ENCODE measurements at regions not wholly inside any gene's neighbourhood (a gene's known extent, or its start where the extent isn't known, plus 50 kb on each side); places are given as distances from the start of the nearest gene placed in this dataset.

DNA sequence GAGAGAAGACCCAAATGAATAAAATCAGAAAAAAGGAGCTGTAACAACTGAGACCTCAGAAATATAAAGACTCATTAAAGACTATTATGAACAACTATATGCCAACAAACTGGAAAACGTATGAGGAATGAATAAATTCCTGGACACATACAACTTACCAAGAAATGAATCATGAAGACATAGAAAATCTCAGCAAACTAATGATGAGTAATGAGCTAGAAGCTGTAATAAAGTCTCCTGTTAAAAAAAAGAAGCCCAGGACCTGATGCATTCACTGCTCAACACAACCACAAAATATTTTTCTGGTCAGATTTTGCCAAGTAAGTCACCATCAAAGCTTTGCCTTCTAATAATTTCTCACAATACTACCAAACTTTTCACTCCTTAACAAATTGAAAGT lies 666.7 kb downstream of the LRRC70 start:
- no peak overlapping the region for H3K56ac ChIP-seq (ENCODE audit: insufficient read length, low read depth, low read length)

More for the DNA sequence above, 666.7 kb downstream of the LRRC70 start:
- H3K9ac ChIP-seq (ENCODE audit: extremely low read depth, insufficient read length, low read length), result no peak overlapping the region
- no peaks in the 10 kb centered on the region for H3K4me1 ChIP-seq (ENCODE audit: insufficient read depth, low read length)
- H3K27me3 ChIP-seq (ENCODE audit: insufficient read depth, low read length), result no peaks in the 10 kb centered on the region
- no peak overlapping the region for H2BK5ac ChIP-seq (ENCODE audit: insufficient read length, low read length)
- H4K20me1 ChIP-seq (ENCODE audit: control insufficient read depth, insufficient read depth, insufficient read length), result no peaks in the 10 kb centered on the region
- TF ChIP-seq, protein P1, sequence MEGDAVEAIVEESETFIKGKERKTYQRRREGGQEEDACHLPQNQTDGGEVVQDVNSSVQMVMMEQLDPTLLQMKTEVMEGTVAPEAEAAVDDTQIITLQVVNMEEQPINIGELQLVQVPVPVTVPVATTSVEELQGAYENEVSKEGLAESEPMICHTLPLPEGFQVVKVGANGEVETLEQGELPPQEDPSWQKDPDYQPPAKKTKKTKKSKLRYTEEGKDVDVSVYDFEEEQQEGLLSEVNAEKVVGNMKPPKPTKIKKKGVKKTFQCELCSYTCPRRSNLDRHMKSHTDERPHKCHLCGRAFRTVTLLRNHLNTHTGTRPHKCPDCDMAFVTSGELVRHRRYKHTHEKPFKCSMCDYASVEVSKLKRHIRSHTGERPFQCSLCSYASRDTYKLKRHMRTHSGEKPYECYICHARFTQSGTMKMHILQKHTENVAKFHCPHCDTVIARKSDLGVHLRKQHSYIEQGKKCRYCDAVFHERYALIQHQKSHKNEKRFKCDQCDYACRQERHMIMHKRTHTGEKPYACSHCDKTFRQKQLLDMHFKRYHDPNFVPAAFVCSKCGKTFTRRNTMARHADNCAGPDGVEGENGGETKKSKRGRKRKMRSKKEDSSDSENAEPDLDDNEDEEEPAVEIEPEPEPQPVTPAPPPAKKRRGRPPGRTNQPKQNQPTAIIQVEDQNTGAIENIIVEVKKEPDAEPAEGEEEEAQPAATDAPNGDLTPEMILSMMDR (conservative IDR thresholded peaks at IDR 0.05), result no peak
- no peaks in the 10 kb centered on the region for H3K79me2 ChIP-seq (ENCODE audit: insufficient read depth, low read length)
- Mint-ChIP-seq H3K9me3 (no peaks in the 10 kb centered on the region; a peak in 1 of 5 replicates), H3K4me1 (peaks cover 0 to under 1% of the 10 kb centered on the region in 2 experiments; a peak in 1 of 4 replicates), H3K4me3 (no peak overlapping the region), H3K27ac (no peak overlapping the region), H3K27me3 (ENCODE audit: low read depth) (no peaks in the 10 kb centered on the region), H3K36me3 (ENCODE audit: insufficient read depth in 1 of 3, low read depth in 3 of 3) (no peaks in the 10 kb centered on the region)
- no peak overlapping the region for H2AK5ac ChIP-seq (ENCODE audit: insufficient read length, low read length)
- no peak overlapping the region for H4K91ac ChIP-seq (ENCODE audit: insufficient read length, low read depth, low read length)
- no peak overlapping the region for H3K27ac ChIP-seq (ENCODE audit: insufficient read length, low read depth, low read length)
- no peaks in the 10 kb centered on the region for H3K23me2 ChIP-seq (ENCODE audit: insufficient read length, low read depth, low read length, poor library complexity, severe bottlenecking)
- no peak overlapping the region for H3K14ac ChIP-seq (ENCODE audit: insufficient read depth, low read length)
- H2BK15ac ChIP-seq (ENCODE audit: low read depth, low read length), result no peak overlapping the region
- no peak for DNase-seq
- H4K5ac ChIP-seq (ENCODE audit: insufficient read length, low read depth, low read length), result no peak overlapping the region
- no peaks in the 10 kb centered on the region for H3K79me1 ChIP-seq (ENCODE audit: insufficient read depth, low read depth, low read length, poor library complexity, severe bottlenecking)
- H3K23ac ChIP-seq (ENCODE audit: insufficient read length, low read depth, low read length), result no peak overlapping the region
- H2BK120ac ChIP-seq (ENCODE audit: low read depth, low read length, poor library complexity, severe bottlenecking), result no peak overlapping the region
- no CpG with 5 or more reads among the region's 1 CpG for WGBS (ENCODE audit: extremely low coverage, insufficient read length, low lambda C conversion rate)
- no peak overlapping the region for H2BK12ac ChIP-seq (ENCODE audit: insufficient read length, low read depth, low read length)
- H3K9me3 ChIP-seq (ENCODE audit: control insufficient read depth, low read depth, low read length), result no peaks in the 10 kb centered on the region
- no peak overlapping the region for H2BK20ac ChIP-seq (ENCODE audit: low read depth, low read length, poor library complexity, severe bottlenecking)
- H3K18ac ChIP-seq (ENCODE audit: insufficient read length, low read depth, low read length), result no peak overlapping the region
- no peak overlapping the region for H3K4ac ChIP-seq (ENCODE audit: low read depth, low read length)
- H2AFZ ChIP-seq (ENCODE audit: low read length), result no peak overlapping the region
- no peak overlapping the region for H3T11ph ChIP-seq (ENCODE audit: low read length)
- no peak overlapping the region for H4K8ac ChIP-seq (replicated peaks; ENCODE audit: insufficient read length, low read depth, low read length)
- H3K4me2 ChIP-seq (ENCODE audit: insufficient read depth, insufficient read length, low read length), result no peak overlapping the region

All from H9 (cell line).